ENCODE measurements at regions not wholly inside any gene's neighbourhood (a gene's known extent, or its start where the extent isn't known, plus 50 kb on each side); places are given as distances from the start of the nearest gene placed in this dataset.

GRCh38 chr20:29123861-29124260 lies 2133.6 kb upstream of the DEFB115 start:
- TF ChIP-seq CTCF (conservative IDR thresholded peaks at IDR 0.05; ENCODE audit: low read length) (no peak), EZH2phosphoT487 (IDR thresholded peaks at IDR 0.05; ENCODE audit: borderline replicate concordance, low read depth, low read length) (no peak)
